GM15510 (cell line): ENCODE measurements at regions not wholly inside any gene's neighbourhood (a gene's known extent, or its start where the extent isn't known, plus 50 kb on each side); places are given as distances from the start of the nearest gene placed in this dataset.

Experiments used
- POLR2A ChIP-seq: IDR thresholded peaks from 3 replicates; pipeline ENCODE4 v1.6.1; 2011; ENCODE audit warnings: borderline replicate concordance; ENCODE audit not compliant: insufficient read length; ENCODE audit errors: extremely low read depth

DNA sequence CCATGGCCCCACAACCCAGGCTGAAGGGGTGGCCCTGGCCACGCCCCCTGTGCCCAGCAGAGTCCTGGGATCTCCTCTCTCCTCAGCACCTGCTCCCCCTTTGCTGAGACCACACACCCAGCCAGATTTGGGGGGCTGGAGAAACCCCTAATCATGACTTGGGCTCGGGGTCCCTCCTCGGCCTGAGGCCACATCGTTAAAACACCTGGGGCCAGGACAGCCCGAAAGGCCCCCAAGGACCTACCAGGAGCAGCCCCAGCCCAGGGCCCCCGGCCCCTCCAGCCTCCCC lies 116.7 kb downstream of the FAM53A start:
- TF ChIP-seq POLR2A = no peak

- no peak for TF ChIP-seq POLR2A
These were observed 117.1 kb downstream of the FAM53A start for GRCh38 chr4:1566838-1567518.

DNA sequence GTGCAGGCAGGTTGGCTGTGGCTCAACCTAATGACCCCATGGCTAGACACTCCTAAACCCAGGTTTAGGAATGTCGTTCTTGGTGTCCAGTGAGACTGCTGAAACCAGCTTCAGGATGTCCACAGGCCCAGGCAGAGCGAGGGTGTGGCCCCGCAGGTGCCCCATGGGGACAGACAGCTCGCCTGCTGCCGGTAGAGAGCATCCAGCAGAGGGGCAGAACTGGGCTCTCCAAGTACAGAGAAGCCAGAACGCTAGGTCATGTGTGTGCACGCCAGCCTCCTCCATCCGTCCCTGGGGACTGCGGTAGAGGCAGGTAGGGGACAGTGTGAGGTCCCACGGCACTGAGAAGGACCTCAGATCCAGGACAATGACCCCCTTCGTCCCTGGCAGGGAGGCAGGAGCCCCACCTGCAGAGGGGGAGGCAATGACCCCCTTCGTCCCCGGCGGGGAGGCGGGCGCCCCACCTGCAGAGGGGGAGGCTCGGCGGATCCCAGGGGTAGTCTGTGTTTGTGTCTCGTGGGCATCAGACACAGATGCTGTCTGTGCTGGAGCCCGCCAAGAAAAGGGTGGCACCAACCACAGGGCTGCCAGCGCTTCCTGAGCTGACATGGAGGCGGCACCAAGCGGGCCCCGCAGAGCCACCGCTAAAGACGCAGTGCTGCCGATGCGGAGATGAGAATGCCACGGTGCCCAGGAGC lies 118.4 kb downstream of the FAM53A start:
- TF ChIP-seq POLR2A = no peak

DNA sequence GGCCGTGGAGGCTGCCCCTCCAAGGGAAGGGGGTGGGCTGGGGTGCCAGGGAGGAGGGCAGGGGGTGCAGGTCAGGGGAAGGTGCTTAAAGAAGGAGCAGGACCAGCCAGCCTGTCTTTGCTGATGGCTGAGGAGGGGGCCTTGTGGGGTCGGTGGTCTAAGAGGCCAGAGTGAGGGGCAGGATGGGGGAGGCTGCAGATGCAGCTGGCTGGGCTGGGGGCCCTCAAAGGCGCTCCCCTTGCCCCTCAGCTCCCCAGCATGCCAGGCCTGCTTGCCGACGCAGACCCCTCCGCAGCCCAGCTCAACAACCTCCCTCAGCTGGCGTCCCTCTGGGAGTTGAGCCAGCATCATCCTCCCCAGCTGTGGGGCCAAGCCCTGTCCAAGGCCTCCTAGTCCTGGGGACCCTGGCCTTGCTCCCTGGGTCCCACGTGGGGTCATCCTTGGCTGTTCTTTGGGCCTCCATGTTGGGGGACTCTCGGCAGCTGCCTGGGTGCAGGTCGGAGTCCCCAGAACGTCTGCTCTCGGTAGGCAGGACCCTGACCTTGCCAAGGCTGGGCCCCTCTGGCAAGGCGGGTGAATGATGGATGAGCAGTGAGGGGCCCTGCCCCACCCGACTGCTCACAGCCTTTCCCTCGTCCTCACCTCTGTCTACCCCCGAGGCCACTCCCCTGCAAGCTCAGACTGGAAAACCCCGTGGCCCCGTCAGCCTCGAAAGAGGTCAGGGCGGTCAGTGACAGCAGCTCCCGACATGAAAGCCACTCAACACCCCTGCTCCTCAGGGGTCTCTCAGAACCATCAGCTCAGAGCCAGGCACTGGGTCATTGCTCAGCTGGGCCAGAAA lies 119.4 kb downstream of the FAM53A start:
- no peak for TF ChIP-seq POLR2A

DNA sequence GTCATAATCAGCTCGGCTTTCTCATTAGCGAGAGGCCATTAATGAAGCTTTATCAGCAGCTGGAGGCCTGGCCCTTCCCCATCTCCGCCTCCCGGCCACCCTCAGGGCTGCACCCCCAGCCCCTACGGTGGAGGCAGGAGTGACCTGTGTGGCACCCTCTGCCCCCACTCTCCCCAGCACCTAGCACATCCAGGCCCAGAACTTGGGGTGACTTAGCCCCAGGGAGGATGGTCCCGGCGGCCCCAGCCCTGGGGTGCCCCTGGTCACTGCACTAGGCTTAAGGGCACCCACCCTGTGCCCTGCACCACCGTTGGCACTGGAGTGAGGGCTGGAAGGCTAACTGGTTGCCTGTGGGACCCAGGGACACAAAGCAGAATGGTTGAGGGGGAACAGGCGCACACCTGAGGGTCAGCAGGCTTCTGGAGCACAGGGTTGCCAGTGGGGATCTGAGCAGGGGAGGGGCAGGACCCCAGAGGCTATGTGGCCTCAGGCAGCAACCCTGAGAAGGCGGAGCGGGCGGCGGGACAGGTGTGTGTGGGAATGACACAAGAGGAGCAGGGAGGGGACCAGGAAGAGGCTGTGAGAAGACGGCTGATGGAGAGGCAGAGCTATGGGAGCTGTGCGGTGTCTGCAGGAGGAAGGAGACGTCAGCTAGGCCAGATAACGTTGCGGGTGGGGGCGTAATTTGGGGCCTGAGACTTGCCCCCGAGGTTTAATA lies 120.2 kb downstream of the FAM53A start:
- TF ChIP-seq POLR2A = no peak

GRCh38 chr4:1563241-1563640 lies 120.9 kb downstream of the FAM53A start:
- TF ChIP-seq POLR2A = no peak

- no peak for TF ChIP-seq POLR2A
These were observed 121.3 kb downstream of the FAM53A start for GRCh38 chr4:1562771-1563170.

DNA sequence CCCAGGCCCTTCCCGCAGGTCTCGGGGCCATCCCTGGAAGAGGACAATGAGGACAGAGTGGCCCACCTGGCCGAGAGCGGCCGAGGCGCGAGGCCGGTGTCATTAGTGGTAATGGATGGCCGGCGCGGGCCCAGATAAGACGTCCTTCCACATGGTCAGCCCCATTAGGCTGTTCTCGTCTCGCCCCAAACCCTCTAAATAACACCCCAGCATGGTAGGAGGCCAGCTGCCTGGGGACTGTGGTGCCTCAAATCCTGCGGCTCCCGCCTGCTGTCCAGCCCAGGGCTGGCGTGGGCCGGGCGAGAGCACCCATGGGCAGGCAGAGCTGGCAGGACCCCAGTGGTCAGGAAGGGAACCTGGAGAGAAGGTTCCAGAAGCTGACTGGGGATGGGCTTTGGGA lies 121.7 kb downstream of the FAM53A start:
- no peak for TF ChIP-seq POLR2A

- no peak for TF ChIP-seq POLR2A
These were observed 122.7 kb downstream of the FAM53A start for GRCh38 chr4:1561286-1561990.

DNA sequence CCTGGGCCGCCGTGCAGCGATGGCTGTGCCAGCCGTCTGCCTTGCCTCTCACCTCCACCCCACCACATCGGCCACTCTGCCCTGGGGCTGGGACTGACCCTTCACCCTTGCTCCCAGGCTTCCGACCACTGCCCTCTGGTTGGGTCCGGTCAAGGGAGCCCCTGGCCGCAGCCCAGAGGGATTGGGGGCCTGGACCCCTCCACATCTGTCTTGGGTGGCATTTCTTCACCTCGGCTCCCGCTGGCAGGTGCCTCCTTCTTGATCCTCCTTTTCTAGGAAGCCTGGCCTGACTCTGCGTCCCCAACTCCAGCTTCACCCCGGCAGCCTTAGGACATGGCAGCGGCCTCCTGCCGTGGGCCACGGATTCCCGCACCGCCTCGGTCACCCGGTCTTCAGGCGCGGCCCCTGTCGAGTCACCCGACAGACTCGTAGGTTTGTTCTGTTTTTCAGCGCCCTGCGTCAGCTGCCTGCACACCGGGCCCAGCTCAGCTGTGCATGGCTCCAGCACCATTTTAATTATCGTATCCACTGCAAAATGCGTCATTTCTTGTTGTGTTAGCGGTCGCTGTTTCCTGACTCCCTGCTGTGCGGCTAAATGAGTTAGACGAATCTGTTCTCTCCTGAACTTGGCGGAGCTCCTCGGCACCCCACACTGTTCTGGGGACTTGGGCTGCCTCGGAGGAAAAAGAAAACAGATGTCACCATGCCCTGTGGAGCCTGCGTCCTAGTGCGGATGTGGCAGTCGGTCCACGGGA lies 124.0 kb downstream of the FAM53A start:
- no peak for TF ChIP-seq POLR2A

- TF ChIP-seq POLR2A = no peak
These were observed 125.9 kb downstream of the FAM53A start for GRCh38 chr4:1558205-1558604.

DNA sequence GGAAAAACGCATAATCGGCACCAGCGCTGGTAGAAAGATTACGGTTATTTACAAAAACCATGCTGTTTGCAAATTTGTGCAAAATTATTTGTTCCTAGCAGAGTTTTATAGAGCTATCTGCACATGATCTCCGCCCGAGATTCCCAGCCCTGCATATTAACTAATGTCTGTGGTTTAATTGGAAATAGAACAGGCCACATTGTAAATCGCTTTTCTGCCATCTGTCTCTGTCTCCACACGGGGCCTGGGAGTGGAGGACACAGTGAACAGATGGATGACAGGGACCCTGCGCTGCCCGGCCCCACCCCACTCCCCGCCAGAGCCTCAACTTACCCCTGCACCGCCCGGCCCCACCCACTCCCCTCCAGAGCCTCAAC lies 126.9 kb downstream of the FAM53A start:
- no peak for TF ChIP-seq POLR2A

DNA sequence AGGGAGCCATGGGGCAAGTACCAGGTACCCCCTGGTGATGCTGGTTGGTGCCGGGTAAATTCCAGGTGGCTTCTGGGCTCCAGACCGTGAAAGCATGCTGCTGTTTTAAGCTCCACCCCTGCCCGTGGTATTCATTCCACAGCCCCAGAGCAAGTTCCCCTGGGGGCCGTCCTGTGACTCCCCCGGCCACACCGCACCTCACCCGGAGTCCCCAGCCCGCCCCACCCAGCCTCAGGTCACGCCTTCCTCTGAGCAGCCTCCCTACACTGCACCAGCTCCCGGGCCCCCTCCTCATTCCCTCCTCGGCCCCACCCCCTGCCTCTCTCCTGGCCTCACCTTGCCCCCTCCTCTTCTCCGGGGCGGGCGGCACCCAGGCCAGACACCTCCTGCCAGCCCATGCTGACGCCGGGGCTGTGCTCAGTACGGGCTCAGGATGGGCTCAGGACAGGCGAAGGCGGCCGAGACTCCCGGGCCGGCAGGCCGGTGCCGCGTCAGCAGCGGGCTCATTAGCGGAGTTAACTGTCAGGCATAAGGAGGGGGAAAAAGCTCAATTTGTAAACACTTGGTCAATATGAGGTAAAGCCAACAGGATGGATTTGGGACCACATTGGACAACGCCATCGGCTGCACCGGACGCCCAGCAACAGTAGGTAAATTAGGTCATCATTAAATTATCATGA lies 127.4 kb downstream of the FAM53A start:
- no peak for TF ChIP-seq POLR2A
